ENCODE measurements at regions not wholly inside any gene's neighbourhood (a gene's known extent, or its start where the extent isn't known, plus 50 kb on each side); places are given as distances from the start of the nearest gene placed in this dataset.
A peak's percentile ranks its signal among the peaks of the same experiment; 100 is the strongest.

DNA sequence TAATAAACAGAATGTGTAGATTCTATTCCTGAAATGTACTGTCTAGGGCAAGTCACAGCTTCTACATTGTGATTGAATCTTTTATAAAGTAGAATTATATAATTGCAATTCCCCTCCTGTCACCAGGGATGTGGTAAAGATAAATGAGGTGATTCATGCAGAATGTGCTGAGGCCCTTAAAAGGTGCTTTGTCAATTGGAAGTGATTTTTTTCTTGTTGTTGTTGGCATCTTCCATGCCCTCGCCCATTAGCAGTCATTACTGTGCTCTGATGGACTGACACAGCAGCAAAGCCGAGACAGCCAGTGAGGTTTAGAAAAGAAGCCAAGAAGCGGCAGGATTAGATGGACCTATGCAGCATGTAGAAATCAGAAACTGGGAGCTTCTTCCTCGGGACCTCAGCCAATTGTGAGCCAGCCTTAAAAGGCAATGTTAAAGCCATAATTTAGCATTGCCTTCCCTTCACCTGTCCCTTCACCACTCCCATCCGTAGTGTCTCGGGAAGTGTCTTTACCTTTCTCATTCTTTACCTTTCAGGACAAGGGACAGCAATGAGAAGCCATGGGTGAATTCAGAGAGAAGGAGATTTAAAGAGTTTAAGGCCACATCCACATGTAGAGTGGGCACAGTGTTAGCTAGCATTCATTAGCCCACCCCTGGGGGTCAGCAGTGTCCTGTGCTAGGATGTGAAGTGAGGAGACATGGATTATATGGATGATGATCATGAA is 257.8 kb downstream of the PLK2 start:
- H3K9me3 ChIP-seq (ENCODE audit: low read length) = no peaks in the 10 kb centered on the region
- no peak overlapping the region for H2AFZ ChIP-seq (ENCODE audit: low read length)
- ATAC-seq = no peak
- no peak overlapping the region for H3K4me2 ChIP-seq (ENCODE audit: low read length)
- H3K27me3 ChIP-seq (ENCODE audit: low read length) = no peaks in the 10 kb centered on the region
- intact Hi-C loops (cut with micrococcal nuclease) = no loop called here
- no peaks in the 10 kb centered on the region for H3K36me3 ChIP-seq (ENCODE audit: low read depth, low read length)
- no peaks in the 10 kb centered on the region for H4K20me1 ChIP-seq (ENCODE audit: low read length)
- peaks cover 12% of the 10 kb centered on the region for H3K4me1 ChIP-seq (ENCODE audit: insufficient read depth, low read length)
- no peak overlapping the region for H3K4me3 ChIP-seq (ENCODE audit: low read length)
- no peaks in the 10 kb centered on the region for H3F3A ChIP-seq (ENCODE audit: low read length, unreplicated experiment)
- DNase-seq = peak; percentile 5
- no peaks in the 10 kb centered on the region for H3K9me2 ChIP-seq (replicated peaks; ENCODE audit: low read length)
- ChIA-PET CTCF (no interaction called here), POLR2A (ENCODE audit: unreplicated experiment) (no interaction called here)
- TF ChIP-seq, protein P1, sequence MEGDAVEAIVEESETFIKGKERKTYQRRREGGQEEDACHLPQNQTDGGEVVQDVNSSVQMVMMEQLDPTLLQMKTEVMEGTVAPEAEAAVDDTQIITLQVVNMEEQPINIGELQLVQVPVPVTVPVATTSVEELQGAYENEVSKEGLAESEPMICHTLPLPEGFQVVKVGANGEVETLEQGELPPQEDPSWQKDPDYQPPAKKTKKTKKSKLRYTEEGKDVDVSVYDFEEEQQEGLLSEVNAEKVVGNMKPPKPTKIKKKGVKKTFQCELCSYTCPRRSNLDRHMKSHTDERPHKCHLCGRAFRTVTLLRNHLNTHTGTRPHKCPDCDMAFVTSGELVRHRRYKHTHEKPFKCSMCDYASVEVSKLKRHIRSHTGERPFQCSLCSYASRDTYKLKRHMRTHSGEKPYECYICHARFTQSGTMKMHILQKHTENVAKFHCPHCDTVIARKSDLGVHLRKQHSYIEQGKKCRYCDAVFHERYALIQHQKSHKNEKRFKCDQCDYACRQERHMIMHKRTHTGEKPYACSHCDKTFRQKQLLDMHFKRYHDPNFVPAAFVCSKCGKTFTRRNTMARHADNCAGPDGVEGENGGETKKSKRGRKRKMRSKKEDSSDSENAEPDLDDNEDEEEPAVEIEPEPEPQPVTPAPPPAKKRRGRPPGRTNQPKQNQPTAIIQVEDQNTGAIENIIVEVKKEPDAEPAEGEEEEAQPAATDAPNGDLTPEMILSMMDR (conservative IDR thresholded peaks at IDR 0.05; ENCODE audit: low read depth, low read length) = no peak
- TF ChIP-seq EZH2phosphoT487 (IDR thresholded peaks at IDR 0.05; ENCODE audit: borderline replicate concordance, low read length) = no peak
- no peaks in the 10 kb centered on the region for H3K79me2 ChIP-seq (ENCODE audit: low read length)
- no peak overlapping the region for H3K9ac ChIP-seq (ENCODE audit: low read length)
- BruUV-seq (replicated peaks) = no TSS peak
- H3K27ac ChIP-seq (ENCODE audit: low read length) = no peak overlapping the region

DNA sequence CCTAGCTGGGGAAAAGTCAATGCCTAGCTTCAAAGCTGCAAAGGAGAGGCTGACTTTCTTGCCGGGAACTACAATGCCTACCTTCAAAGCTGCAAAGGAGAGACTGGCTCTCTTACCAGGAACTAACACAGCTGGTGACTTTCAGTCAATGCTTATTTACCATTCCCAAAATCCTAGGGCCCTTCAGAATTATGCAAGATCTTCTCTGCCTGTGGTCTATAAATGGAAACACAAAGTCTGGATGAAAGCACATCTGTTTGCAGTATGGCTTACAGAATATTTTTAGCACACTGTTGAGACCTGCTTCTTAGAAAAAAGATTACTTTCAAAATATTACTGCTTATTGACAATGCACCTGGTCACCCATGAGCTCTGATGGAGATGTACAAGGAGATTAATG is 259.4 kb downstream of the PLK2 start:
- intact Hi-C loops (cut with micrococcal nuclease) = no loop called here
- POLR2A ChIA-PET (ENCODE audit: unreplicated experiment) = no interaction called here
- H4K20me1 ChIP-seq (ENCODE audit: low read length) = no peaks in the 10 kb centered on the region
- no peaks in the 10 kb centered on the region for H3K27me3 ChIP-seq (ENCODE audit: low read length)
- no peak overlapping the region for H3K9ac ChIP-seq (ENCODE audit: low read length)
- no peaks in the 10 kb centered on the region for H3K9me3 ChIP-seq (ENCODE audit: low read length)
- DNase-seq (no peak), ATAC-seq (no peak)
- CTCF ChIA-PET = no interaction called here
- no peaks in the 10 kb centered on the region for H3K36me3 ChIP-seq (ENCODE audit: low read depth, low read length)
- no peak overlapping the region for H2AFZ ChIP-seq (ENCODE audit: low read length)
- TF ChIP-seq, protein P1 (conservative IDR thresholded peaks at IDR 0.05; ENCODE audit: low read depth, low read length) = no peak
- TF ChIP-seq EZH2 (IDR thresholded peaks at IDR 0.05; ENCODE audit: low read length, unreplicated experiment) (no peak), EZH2phosphoT487 (IDR thresholded peaks at IDR 0.05; ENCODE audit: borderline replicate concordance, low read length) (no peak)
- no peaks in the 10 kb centered on the region for H3K79me2 ChIP-seq (ENCODE audit: low read length)
- BruUV-seq (replicated peaks) = no TSS peak
- no peaks in the 10 kb centered on the region for H3K9me2 ChIP-seq (replicated peaks; ENCODE audit: low read length)
- H3K27ac ChIP-seq (ENCODE audit: low read length) = no peak overlapping the region
- no peak overlapping the region for H3K4me2 ChIP-seq (ENCODE audit: low read length)
- H3F3A ChIP-seq (ENCODE audit: low read length, unreplicated experiment) = no peaks in the 10 kb centered on the region
- no peak overlapping the region for H3K4me3 ChIP-seq (ENCODE audit: low read length)
- H3K4me1 ChIP-seq (ENCODE audit: insufficient read depth, low read length) = peaks cover 14% of the 10 kb centered on the region

DNA sequence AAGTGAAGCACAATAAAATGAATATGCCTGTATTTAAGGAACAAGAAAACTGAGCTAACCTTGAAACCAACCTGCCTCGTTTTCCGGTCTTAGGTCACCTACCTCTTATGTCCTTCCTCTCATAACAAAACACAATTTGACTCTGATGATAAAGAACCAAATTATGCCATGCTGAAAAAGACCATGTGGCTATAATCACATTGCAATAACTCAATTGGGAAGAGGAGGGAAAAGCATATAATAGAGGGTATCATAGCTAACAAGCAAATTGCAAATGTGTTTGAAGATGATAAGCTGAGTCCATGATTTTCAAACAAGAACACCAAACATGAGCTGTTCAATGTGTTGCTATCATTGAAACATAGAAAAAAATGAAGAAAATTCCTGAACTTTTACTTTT is 260.8 kb downstream of the PLK2 start:
- no peaks in the 10 kb centered on the region for H3K9me2 ChIP-seq (replicated peaks; ENCODE audit: low read length)
- H3K79me2 ChIP-seq (ENCODE audit: low read length) = no peaks in the 10 kb centered on the region
- ChIA-PET CTCF (no interaction called here), POLR2A (ENCODE audit: unreplicated experiment) (no interaction called here)
- no peak overlapping the region for H3K9ac ChIP-seq (ENCODE audit: low read length)
- no peak overlapping the region for H2AFZ ChIP-seq (ENCODE audit: low read length)
- no peaks in the 10 kb centered on the region for H3K27me3 ChIP-seq (ENCODE audit: low read length)
- H3K4me1 ChIP-seq (ENCODE audit: insufficient read depth, low read length) = peaks cover 14% of the 10 kb centered on the region
- no peak for ATAC-seq
- H4K20me1 ChIP-seq (ENCODE audit: low read length) = no peaks in the 10 kb centered on the region
- H3K9me3 ChIP-seq (ENCODE audit: low read length) = no peaks in the 10 kb centered on the region
- no peaks in the 10 kb centered on the region for H3K36me3 ChIP-seq (ENCODE audit: low read depth, low read length)
- no peak for DNase-seq
- intact Hi-C loops (cut with micrococcal nuclease) = loop anchor here (5.0 kb wide), 1 partner anchor 118 kb away; no protein-coding TSS in a partner anchor
- H3K4me2 ChIP-seq (ENCODE audit: low read length) = no peak overlapping the region
- H3K27ac ChIP-seq (ENCODE audit: low read length) = no peak overlapping the region
- TF ChIP-seq, protein P1 (conservative IDR thresholded peaks at IDR 0.05; ENCODE audit: low read depth, low read length) = no peak
- TF ChIP-seq EZH2 (IDR thresholded peaks at IDR 0.05; ENCODE audit: low read length, unreplicated experiment) (no peak), EZH2phosphoT487 (IDR thresholded peaks at IDR 0.05; ENCODE audit: borderline replicate concordance, low read length) (no peak)
- BruUV-seq (replicated peaks) = no TSS peak
- H3F3A ChIP-seq (ENCODE audit: low read length, unreplicated experiment) = no peaks in the 10 kb centered on the region
- no peak overlapping the region for H3K4me3 ChIP-seq (ENCODE audit: low read length)

Measured in PC-3 (cell line).